AG09319 (cell line): ENCODE measurements at regions not wholly inside any gene's neighbourhood (a gene's known extent, or its start where the extent isn't known, plus 50 kb on each side); places are given as distances from the start of the nearest gene placed in this dataset.
"Not testable (repeated sequence)": the region's sequence is repeated elsewhere in the genome, so short reads cannot be mapped to it uniquely, and the experiment has no call there.

ENCODE experiments used
- DNase-seq: peaks from one replicate; pipeline ENCODE4 v3.0.0-alpha.2; 2010; ENCODE audit warnings: low read depth; ENCODE audit errors: extremely low read depth
- CTCF ChIP-seq: IDR thresholded peaks from 2 replicates; pipeline ENCODE4 v1.5.1; 2011; ENCODE audit warnings: low read depth, mild to moderate bottlenecking, inconsistent platforms, low read length, moderate library complexity

- no peak for TF ChIP-seq CTCF
- no peak for DNase-seq
These were observed 224.5 kb upstream of the DDI1 start for GRCh38 chr11:103811870-103812455.

- no peak for TF ChIP-seq CTCF
- peak; percentile 52 for DNase-seq
These were observed 223.8 kb upstream of the DDI1 start for GRCh38 chr11:103812680-103813079.

- not testable (repeated sequence) for DNase-seq
These were observed 216.1 kb upstream of the DDI1 start for GRCh38 chr11:103820345-103820744.

GRCh38 chr11:103824116-103824515 lies 212.3 kb upstream of the DDI1 start:
- DNase-seq = no peak
- no peak for TF ChIP-seq CTCF

- TF ChIP-seq CTCF = no peak
- no peak for DNase-seq
These were observed 211.0 kb upstream of the DDI1 start for GRCh38 chr11:103825469-103825868.

GRCh38 chr11:103826856-103827255 lies 209.6 kb upstream of the DDI1 start:
- no peak for DNase-seq
- TF ChIP-seq CTCF = no peak

- DNase-seq = no peak
- no peak for TF ChIP-seq CTCF
These were observed 206.8 kb upstream of the DDI1 start for GRCh38 chr11:103829596-103829995.

- no peak for TF ChIP-seq CTCF
- DNase-seq = no peak
These were observed 206.2 kb upstream of the DDI1 start for GRCh38 chr11:103830205-103830604.
